Panc1 (cell line): ENCODE measurements at regions not wholly inside any gene's neighbourhood (a gene's known extent, or its start where the extent isn't known, plus 50 kb on each side); places are given as distances from the start of the nearest gene placed in this dataset.

Experiments
- ATAC-seq: fragments of 200-7000 bp; cut with Tn5 transposase; 2 replicates; pipeline ENCODE4 v1.9.1; 2020; ENCODE audit warnings: mild to moderate bottlenecking, moderate library complexity
- BruUV-seq: library from RNA; stranded (reverse); fragments of 400-500 nt; replicated peaks from 2 replicates; lab custom pipeline; 2021; lab: Mats Ljungman, UMichigan
- CTCF ChIA-PET: fragments of 300-600 bp; sonication (Branson Sonifier 250); formaldehyde crosslinking; loops from one replicate; lab custom pipeline; 2022; ENCODE audit warnings: antibody characterized with exemption; lab: Charles Lee
- POLR2A ChIA-PET: fragments of 300-600 bp; sonication (Branson Sonifier 250); formaldehyde crosslinking; loops from one replicate; lab custom pipeline; 2022; ENCODE audit warnings: antibody characterized with exemption; lab: Charles Lee
- DNase-seq: peaks from one replicate; pipeline ENCODE4 v3.0.0-alpha.2; 2010; ENCODE audit warnings: low read depth, low spot score
- H3K27ac ChIP-seq: 2 replicates; pipeline ENCODE4 v1.5.1; 2011; ENCODE audit warnings: mild to moderate bottlenecking, low read length, inconsistent platforms
- H3K27me3 ChIP-seq: fragments of 200-500 bp; sonication (Bioruptor generic); 2 replicates; pipeline ENCODE4 v1.6.0; 2014; ENCODE audit warnings: low read length, inconsistent platforms; ENCODE audit not compliant: control insufficient read depth, insufficient read depth
- H3K36me3 ChIP-seq: fragments of 200-500 bp; sonication (Bioruptor generic); 2 replicates; pipeline ENCODE4 v1.5.1; 2014; ENCODE audit warnings: inconsistent platforms, mild to moderate bottlenecking, low read length, moderate library complexity; ENCODE audit not compliant: control insufficient read depth, insufficient read depth
- H3K4me1 ChIP-seq: 2 replicates; pipeline ENCODE4 v1.5.1; 2011; ENCODE audit warnings: inconsistent platforms, mild to moderate bottlenecking, low read length, moderate library complexity; ENCODE audit not compliant: control insufficient read depth, insufficient read depth
- H3K4me3 ChIP-seq, 2 experiments: 2 replicates each; pipeline ENCODE4 v1.5.1; 2011 to 2012; ENCODE audit warnings: low read depth in 2 of 2, low read length in 2 of 2, mild to moderate bottlenecking in 2 of 2, inconsistent platforms in 1 of 2, moderate library complexity in 1 of 2
- H3K9me3 ChIP-seq: fragments of 200-500 bp; sonication (Bioruptor generic); 2 replicates; pipeline ENCODE4 v1.5.1; 2014; ENCODE audit warnings: low read depth, mild to moderate bottlenecking, inconsistent platforms, low read length, moderate library complexity; ENCODE audit not compliant: control insufficient read depth, insufficient read depth
- CTCF ChIP-seq: fragments of 450-650 bp; IDR thresholded peaks from 2 replicates; pipeline ENCODE4 v1.5.1; 2017; ENCODE audit warnings: mild to moderate bottlenecking
- POLR2AphosphoS5 ChIP-seq: IDR thresholded peaks from 2 replicates; pipeline ENCODE4 v1.6.1; 2012; ENCODE audit warnings: mild to moderate bottlenecking, low read depth, low read length, moderate library complexity
- REST ChIP-seq, 2 experiments: IDR thresholded peaks; 2 replicates each; pipeline ENCODE4 v1.6.1; 2011 to 2012; ENCODE audit warnings: low read depth in 2 of 2, control low read depth in 1 of 2, low read length in 1 of 2, mild to moderate bottlenecking in 1 of 2, moderate library complexity in 1 of 2; ENCODE audit not compliant: insufficient read depth in 1 of 2
- SIN3A ChIP-seq: IDR thresholded peaks from 2 replicates; pipeline ENCODE4 v1.6.1; 2012; ENCODE audit warnings: low read depth, mild to moderate bottlenecking, low read length, moderate library complexity, borderline replicate concordance; ENCODE audit not compliant: insufficient read depth
- TCF7L2 ChIP-seq: IDR thresholded peaks from 2 replicates; pipeline ENCODE4 v1.6.1; 2011; ENCODE audit warnings: mild to moderate bottlenecking, low read depth, low read length, inconsistent platforms
- in situ Hi-C: cut with HindIII; loops from 2 replicates; pipeline ENCODE4 v1.10.0; 2016; ENCODE audit warnings: low sequenced_read_pairs, low pct_unique_long_range_greater_than_20kb
- intact Hi-C: fragments of 100-400 bp; cut with micrococcal nuclease; formaldehyde crosslinking; loops from one replicate; pipeline ENCODE4 v1.10.0; 2022; ENCODE audit not compliant: unreplicated experiment

GRCh38 chr5:12242950-12243888 lies 339.0 kb upstream of the CTNND2 start:
- ATAC-seq (no peak), DNase-seq (no peak)
- in situ Hi-C loops: no loop called here
- TF ChIP-seq REST (IDR thresholded peaks at IDR 0.05; ENCODE audit: insufficient read depth in 1 of 2, low read depth in 2 of 2, low read length in 1 of 2): no peak
- no peak for TF ChIP-seq SIN3A
- no peak overlapping the region for H3K4me3 ChIP-seq
- no peak overlapping the region for H3K27ac ChIP-seq
- H3K27me3 ChIP-seq: no peaks in the 10 kb centered on the region
- H3K36me3 ChIP-seq: no peaks in the 10 kb centered on the region
- BruUV-seq: no TSS peak
- H3K9me3 ChIP-seq: no peaks in the 10 kb centered on the region
- ChIA-PET CTCF (no interaction called here), POLR2A (no interaction called here)
- intact Hi-C loops: no loop called here
- no peaks in the 10 kb centered on the region for H3K4me1 ChIP-seq

- Histone ChIP-seq H3K9me3 (0 out of 2 replicates have a peak, but pooled peaks cover 4% of the 10 kb centered on the region), H3K27me3 (no peaks in the 10 kb centered on the region), H3K27ac (no peak overlapping the region), H3K4me3 (no peak overlapping the region), H3K36me3 (no peaks in the 10 kb centered on the region), H3K4me1 (no peaks in the 10 kb centered on the region)
- no peak for TF ChIP-seq SIN3A
- TF ChIP-seq CTCF: no peak
- TF ChIP-seq POLR2AphosphoS5: no peak
- TF ChIP-seq REST (IDR thresholded peaks at IDR 0.05; ENCODE audit: insufficient read depth in 1 of 2, low read depth in 2 of 2, low read length in 1 of 2): no peak
- TF ChIP-seq TCF7L2: no peak
- BruUV-seq: no TSS peak
- in situ Hi-C loops (no loop called here), intact Hi-C loops (no loop called here)
- ChIA-PET CTCF (no interaction called here), POLR2A (no interaction called here)
- ATAC-seq: no peak
- no peak for DNase-seq
These were observed 333.8 kb upstream of the CTNND2 start for GRCh38 chr5:12237837-12238575.
